NCI-H345 (cell line): ENCODE measurements at regions not wholly inside any gene's neighbourhood (a gene's known extent, or its start where the extent isn't known, plus 50 kb on each side); places are given as distances from the start of the nearest gene placed in this dataset.

Source experiments
- DNase-seq: peaks from one replicate; lab custom pipeline; 2025; lab: John Stamatoyannopoulos, UW

- no peak for DNase-seq
These were observed 202.1 kb upstream of the MEX3C start for GRCh38 chr18:51399491-51400122.

- DNase-seq, result no peak
These were observed 203.2 kb upstream of the MEX3C start for GRCh38 chr18:51400721-51401120.

GRCh38 chr18:51401912-51402311 is 204.4 kb upstream of the MEX3C start:
- no peak for DNase-seq

- DNase-seq, result no peak
These were observed 207.1 kb upstream of the MEX3C start for GRCh38 chr18:51404620-51405019.

- no peak for DNase-seq
These were observed 208.4 kb upstream of the MEX3C start for GRCh38 chr18:51405683-51406477.

GRCh38 chr18:51417643-51418483 is 220.4 kb upstream of the MEX3C start:
- no peak for DNase-seq

GRCh38 chr18:51425475-51425874 is 228.0 kb upstream of the MEX3C start:
- no peak for DNase-seq

- DNase-seq, result no peak
These were observed 228.4 kb upstream of the MEX3C start for GRCh38 chr18:51425889-51426288.

GRCh38 chr18:51426996-51427395 is 229.5 kb upstream of the MEX3C start:
- DNase-seq, result no peak

- no peak for DNase-seq
These were observed 232.2 kb upstream of the MEX3C start for GRCh38 chr18:51429644-51430043.

- DNase-seq, result no peak
These were observed 233.1 kb upstream of the MEX3C start for GRCh38 chr18:51430538-51430937.

GRCh38 chr18:51433296-51433695 is 235.8 kb upstream of the MEX3C start:
- no peak for DNase-seq

- DNase-seq, result no peak
These were observed 236.4 kb upstream of the MEX3C start for GRCh38 chr18:51433881-51434280.

GRCh38 chr18:51437280-51438271 is 240.1 kb upstream of the MEX3C start:
- no peak for DNase-seq

GRCh38 chr18:51438797-51439350 is 241.4 kb upstream of the MEX3C start:
- DNase-seq, result no peak

- DNase-seq, result no peak
These were observed 244.5 kb upstream of the MEX3C start for GRCh38 chr18:51442012-51442411.

GRCh38 chr18:51446571-51447210 is 249.2 kb upstream of the MEX3C start:
- no peak for DNase-seq

- DNase-seq, result no peak
These were observed 250.2 kb upstream of the MEX3C start for GRCh38 chr18:51447351-51448342.

- DNase-seq, result peak; percentile 1
These were observed 251.5 kb upstream of the MEX3C start for GRCh38 chr18:51448949-51449348.
